HPDE6-E6E7 (cell line): ENCODE measurements at regions not wholly inside any gene's neighbourhood (a gene's known extent, or its start where the extent isn't known, plus 50 kb on each side); places are given as distances from the start of the nearest gene placed in this dataset.
A peak's percentile ranks its signal among the peaks of the same experiment; 100 is the strongest.
"Not testable (repeated sequence)": the region's sequence is repeated elsewhere in the genome, so short reads cannot be mapped to it uniquely, and the experiment has no call there.

Source experiments
- DNase-seq: peaks from one replicate; pipeline ENCODE4 v3.0.0; 2011; ENCODE audit warnings: missing footprints; ENCODE audit errors: extremely low spot score

- no peak for DNase-seq
Measured at GRCh38 chr15:95170561-95171380, 939.4 kb downstream of the MCTP2 start.

DNA sequence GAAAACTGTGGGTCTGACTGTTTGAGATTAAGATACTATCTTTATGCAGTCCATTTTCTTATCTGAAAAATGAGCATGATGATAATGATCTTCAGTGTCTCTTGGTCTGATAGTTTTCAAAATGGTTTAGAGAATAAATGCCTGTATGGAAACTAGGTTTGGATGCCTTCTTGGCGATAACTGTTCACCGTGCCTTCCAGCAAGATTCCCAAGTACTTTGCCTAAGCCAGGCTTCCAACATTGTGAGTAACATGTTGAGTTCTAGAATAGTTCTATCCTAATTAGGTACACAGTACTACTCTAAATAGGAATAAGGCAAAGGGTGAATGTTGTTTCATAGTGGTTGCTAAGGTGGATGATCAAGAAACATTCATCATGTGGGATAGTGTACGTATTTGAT is 940.2 kb downstream of the MCTP2 start:
- DNase-seq, result no peak

GRCh38 chr15:95174301-95175259 is 943.2 kb downstream of the MCTP2 start:
- no peak for DNase-seq

DNA sequence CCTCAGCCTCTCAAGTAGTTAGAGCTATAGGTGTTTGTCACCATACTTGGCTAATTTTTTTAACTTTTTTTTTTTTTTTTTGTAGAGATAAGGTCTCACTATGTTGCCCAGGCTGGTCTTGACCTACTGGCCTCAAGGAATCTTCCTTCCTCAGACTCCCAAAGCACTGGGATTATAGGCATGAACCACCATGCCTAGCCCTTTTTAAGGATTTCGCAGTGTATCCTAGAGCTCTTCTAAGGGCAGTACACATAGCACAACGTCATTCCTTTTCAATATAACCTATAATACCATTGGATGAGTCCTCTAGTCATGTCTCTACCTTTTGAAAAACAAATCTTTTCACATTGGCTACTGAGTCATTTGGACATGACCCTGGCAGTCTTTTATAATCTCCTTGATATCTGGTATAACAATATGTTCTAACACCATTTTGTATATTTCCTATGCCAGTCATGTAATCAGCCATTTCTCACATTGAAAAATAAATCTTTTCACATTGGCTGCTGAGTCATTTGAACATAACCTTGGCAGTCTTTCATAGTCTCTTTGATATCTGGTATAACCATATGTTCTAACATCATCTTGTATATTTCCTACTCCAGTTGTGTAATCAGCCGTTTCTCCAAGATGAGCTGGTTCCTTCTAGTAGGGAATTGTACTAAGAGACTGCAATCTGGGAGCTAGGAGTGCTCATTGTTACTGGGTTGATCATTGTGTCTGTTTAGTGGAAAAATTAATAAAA is 944.7 kb downstream of the MCTP2 start:
- DNase-seq, result no peak

DNA sequence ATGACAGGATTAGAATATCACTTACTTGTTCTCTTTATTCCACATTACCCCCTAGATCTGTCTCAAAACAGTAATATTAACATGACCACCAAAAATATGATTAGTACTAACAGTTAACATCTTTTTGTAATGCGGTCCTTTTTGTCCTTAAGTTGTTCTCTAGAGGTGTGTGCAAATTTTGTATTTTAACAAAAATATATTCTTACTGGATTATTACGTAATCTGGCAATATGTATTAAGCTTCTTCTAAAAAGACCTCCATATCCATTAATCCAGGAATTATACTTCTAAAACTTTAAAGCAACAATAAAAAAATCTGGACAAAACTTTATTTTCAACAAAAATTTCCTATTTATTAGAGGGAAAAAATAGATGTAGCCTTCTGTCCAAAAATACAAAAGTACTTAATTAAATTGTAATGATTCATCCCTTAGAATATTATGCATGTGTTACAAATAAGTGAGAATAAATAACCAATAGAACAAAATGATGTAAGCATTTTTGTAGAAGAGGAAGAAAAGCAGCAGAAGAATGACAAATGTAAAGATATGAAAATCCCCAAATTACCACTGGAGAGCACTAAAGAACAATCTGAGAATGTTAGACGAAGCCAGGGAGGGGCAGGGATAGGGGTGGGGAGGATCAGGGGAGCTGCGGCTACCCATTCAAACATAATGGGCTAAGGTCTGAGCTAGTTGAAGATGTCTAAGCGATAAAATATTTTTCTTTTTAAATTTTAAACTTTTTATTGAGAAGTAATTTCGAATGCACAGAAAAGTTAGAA is 945.6 kb downstream of the MCTP2 start:
- no peak for DNase-seq

DNA sequence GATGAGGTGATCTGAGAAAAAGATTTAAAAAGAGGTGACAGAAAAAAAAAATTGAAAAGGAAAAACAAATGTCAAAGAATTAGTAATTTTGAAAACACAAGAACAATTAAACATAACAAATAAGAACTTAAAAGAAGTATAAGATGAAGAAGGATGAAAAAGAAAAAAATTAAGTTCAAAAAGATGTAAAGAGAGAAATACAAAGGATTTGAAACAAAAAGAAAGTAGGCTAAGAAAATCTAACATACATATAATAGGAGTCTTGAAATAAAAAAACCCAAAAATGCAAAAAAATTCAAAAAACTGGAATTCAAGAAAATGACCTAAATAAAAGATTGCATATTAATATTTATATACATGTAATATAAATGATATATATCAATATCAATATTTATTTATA is 949.2 kb downstream of the MCTP2 start:
- DNase-seq, result no peak

- DNase-seq, result no peak
Measured at GRCh38 chr15:95182091-95182490, 950.7 kb downstream of the MCTP2 start.

GRCh38 chr15:95192923-95193322 is 961.6 kb downstream of the MCTP2 start:
- no peak for DNase-seq

DNA sequence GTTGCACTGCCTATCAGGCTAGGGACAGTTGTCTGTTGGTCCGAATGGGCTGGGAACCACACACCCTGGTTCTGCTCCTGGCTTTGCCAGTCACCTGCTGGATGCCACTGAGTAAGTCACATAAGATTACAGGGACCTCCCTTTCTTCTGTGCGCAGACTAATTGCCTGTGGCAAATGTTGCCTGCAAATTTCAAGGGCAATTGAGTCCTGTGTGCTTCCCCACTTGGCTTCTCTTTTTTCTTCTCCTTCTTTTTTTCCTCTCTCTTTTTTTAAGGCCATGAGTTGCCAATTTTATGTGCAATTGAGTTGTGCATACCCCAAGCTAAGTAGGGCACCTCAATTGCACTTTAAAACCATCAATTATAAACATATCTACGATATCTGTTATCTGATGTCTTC is 963.4 kb downstream of the MCTP2 start:
- no peak for DNase-seq

GRCh38 chr15:95196176-95196915 is 965.0 kb downstream of the MCTP2 start:
- DNase-seq, result no peak

DNA sequence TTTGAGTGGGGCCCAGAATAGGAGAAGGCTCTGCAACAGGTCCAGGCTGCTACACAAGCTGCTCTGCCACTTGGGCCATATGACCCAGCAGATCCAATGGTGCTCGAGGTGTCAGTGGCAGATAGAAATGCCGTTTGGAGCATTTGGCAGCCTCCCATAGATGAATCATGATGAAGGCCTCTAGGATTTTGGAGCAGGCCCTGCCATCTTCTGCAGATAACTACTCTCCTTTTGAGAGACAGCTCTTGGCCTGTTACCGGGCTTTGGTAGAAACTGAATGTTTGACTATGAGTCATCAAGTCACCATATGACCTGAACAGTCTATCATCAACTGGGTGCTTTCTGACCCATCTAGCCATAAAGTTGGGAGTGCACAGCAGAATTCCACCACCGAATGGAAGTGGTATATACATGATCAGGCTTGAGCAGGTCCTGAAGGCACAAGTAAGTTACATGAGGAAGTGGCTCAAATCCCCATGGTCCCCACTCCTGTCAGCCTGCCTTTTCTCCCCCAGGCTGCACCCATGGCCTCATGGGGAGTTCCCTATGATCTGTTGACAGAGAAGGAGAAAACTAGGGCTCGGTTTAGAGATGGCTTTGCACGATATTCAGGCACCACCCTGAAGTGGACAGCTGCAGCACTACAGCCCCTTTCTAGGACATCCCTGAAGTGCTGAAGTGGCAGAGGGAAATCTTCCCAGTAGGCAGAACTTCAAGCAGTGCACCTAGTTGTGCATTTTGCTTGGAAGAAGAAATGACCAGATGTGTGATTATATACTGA is 971.4 kb downstream of the MCTP2 start:
- DNase-seq, result no peak

DNA sequence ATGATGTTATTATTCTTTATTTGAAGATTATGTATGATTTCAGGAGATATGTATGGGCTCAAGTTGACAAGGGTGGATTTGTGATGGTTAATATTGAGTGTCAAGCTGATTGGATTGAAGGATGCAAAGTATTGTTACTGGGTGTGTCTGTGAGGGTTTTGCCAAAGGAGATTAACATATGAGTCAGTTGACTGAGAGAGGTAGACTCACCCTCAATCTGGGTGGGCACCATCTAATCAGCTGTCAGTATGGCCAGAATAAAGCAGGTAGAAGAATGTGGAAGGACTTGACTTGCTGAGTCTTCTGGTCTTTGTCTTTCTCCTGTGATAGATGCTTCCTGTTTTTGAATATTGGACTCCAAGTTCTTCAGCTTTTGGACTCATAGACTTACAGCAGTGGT is 973.7 kb downstream of the MCTP2 start:
- DNase-seq, result no peak

DNA sequence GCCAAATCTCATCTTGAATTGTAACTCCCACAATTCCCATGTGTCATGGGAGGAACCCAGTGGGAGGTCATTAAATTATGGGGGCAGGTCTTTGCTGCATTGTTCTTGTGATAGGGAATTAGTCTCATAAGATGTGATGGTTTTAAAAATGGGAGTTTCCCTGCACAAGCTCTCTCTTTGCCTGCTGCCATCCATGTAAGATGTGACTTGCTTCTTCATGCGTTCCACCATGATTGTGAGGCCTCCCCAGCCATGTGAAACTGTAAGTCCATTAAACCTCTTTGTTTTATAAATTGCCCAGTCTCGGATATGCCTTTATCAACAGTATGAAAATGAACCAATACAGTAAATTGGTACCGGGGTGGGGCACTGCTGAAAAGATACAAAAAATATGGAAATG is 974.5 kb downstream of the MCTP2 start:
- not testable (repeated sequence) for DNase-seq

- DNase-seq, result no peak
Measured at GRCh38 chr15:95208071-95208470, 976.7 kb downstream of the MCTP2 start.

- no peak for DNase-seq
Measured at GRCh38 chr15:95208988-95209387, 977.6 kb downstream of the MCTP2 start.

GRCh38 chr15:95210436-95210981 is 979.1 kb downstream of the MCTP2 start:
- no peak for DNase-seq

GRCh38 chr15:95215017-95215416 is 983.7 kb downstream of the MCTP2 start:
- no peak for DNase-seq

- peak; percentile 31 for DNase-seq
Measured at GRCh38 chr15:95226835-95227234, 995.5 kb downstream of the MCTP2 start.

DNA sequence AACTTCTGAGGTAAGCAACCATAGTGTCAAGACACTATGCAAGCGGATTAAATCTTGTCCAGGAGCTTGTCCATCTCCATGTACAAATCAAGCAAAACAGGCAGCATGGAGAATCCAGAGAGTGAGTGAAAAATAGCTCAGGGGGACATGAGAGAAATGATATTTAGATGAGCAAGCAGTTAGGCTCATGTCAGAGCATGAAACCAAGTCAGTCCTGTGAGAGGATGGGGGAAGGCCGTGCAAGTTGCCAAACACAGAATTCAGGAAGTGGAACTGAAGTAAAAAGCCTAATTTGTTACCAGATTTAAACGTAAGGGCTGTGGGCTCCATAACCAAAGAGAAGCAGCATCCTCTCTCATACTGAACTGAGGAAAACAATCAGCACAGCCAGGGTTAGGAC is 995.9 kb downstream of the MCTP2 start:
- peak; percentile 20 for DNase-seq
